HG03139 (cell line): ENCODE measurements at regions not wholly inside any gene's neighbourhood (a gene's known extent, or its start where the extent isn't known, plus 50 kb on each side); places are given as distances from the start of the nearest gene placed in this dataset.
"Not testable (repeated sequence)": the region's sequence is repeated elsewhere in the genome, so short reads cannot be mapped to it uniquely, and the experiment has no call there.

Experiments used
- ATAC-seq: cut with Tn5 transposase; IDR thresholded peaks from one replicate; pipeline ENCODE4 v1.9.1; 2021; ENCODE audit not compliant: unreplicated experiment

DNA sequence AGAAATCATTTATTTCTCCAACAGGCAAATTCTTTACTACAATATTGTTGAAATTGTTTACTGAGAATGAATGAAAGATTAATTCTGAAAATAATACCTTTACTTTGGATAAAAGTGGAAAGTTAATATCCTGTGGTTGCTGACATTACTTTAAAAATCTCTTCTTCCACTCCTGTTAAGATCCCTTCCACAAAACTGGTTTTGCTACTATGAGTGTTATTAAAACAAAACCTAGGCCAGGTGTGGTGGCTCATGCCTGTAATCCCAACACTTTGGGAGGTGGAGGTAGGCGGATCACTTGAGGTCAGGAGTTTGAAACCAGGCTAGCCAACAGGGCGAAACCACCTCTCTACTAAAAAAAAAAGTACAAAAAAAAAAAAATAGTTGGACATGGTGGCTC lies 123.9 kb upstream of the CCDC150 start:
- ATAC-seq, result no peak

DNA sequence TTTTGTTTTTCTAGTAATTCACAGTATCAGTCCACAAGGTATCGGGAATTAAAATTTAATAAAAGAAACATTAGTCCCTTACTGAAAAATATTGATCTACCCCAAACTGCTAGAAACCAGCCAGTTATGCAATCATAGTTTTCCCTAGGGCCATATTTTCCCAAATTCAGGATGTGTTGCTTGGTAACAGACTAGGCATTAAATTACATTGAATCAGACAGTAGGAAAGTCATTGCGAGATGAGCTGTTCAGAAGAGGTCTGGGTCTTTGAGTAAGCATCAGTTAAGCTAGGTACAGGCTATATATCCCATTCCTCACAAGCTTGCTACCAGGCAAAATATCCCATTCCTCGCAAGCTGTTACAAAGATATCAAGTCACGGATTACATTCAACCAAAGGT lies 123.0 kb upstream of the CCDC150 start:
- ATAC-seq, result no peak

DNA sequence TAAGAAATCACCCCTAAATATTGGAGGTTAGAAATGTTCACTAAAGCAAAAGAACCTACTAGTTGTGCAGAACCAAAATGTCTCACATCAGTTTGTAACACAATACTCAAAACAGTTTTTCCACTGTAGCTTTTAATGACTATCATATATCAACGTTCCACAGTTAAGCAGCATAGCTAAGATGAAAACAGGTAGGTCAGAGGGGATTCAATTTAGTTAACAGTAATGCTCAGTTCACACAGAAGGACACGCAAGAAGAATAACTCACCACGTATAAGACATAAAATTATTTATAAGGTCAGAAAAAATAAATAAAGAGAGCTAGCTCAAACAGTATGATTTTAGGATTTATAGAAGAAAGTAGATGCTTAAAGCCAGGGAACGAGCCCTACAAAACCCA lies 118.9 kb upstream of the CCDC150 start:
- no peak for ATAC-seq

GRCh38 chr2:196526981-196527725 lies 112.4 kb upstream of the CCDC150 start:
- not testable (repeated sequence) for ATAC-seq

- ATAC-seq, result no peak
These were observed 110.9 kb upstream of the CCDC150 start for GRCh38 chr2:196528486-196529223.

DNA sequence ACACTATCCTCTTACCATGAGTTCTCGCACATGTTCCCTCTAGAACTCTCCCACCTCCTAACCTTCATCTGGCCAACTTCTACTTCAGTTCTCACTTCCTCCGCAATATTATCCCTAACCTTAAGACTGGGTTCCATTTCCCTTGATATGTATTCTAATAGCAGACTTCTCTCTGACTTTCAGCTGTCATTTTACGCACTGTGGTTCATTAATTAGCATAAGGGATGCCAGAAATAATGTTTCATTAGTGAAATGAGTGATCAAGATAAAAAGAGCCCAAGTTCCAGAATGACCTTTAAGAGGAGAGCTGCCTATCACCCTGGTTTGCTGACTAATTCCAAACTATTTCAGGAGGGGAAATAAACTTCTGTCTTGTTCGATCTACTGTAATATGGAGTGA lies 108.6 kb upstream of the CCDC150 start:
- no peak for ATAC-seq

DNA sequence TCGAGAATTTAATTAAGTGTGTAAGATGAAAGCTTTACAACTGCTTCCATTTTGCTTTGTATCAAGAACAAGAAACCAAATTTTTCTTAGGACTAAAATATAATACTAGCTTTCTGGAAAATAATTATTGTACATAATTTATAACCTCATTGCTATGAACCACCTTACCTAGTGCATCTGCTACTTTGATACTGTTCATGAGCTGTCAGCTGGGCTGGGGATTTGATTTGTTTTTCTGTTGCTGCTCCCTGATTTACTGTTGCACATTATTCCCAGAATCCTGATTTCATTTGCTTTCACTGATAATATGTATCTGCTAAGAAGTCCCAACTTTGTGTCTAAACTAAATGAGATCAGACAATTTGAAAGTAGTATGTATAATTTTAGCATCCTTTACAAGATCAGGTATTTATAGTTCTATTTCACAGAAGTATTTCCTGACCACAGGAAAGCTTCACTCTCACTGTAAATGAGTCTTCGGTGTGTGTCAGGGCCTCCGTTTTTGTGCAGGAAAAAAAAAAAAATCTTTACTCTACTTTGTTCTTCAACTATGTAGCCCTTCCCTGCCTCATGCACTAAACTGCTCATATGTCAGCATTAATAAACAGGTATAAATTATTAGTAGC lies 105.6 kb upstream of the CCDC150 start:
- no peak for ATAC-seq

DNA sequence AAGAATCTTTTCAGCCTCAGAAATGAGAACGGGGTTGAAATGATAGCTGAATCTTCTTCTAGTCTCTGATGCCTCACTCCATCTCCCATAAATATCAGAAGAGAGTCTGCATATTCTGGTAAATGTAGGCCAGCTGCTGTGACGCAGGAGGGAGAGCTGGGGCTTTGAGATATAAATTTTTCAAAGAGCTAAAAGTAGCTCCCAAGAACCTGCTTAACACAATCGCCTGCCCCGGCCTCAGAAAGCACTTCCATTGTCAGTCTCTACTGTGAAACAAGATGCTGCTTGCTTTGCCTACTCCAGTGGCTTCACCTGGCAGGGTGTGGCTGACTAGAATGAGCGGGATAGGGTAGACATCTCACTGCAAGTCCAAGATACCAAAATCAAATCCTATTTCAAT lies 105.0 kb upstream of the CCDC150 start:
- no peak for ATAC-seq

DNA sequence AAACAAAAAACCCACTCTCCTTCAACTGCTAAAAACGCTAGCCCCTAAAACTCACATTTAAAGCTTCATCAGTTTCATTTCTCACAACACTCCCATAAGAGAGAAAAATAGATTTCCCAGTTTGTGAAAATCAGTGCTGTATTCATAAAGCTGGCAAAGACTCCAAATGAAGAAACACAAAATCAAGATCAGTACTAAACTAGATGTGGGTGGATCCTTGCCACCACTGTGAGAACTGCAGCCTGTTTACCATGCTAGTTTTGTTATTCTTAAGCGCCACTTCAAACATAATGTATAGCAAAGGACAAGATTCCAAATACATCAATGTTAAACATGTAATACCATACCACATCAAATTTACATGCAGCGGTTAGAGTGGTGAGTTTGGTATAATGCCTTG lies 104.5 kb upstream of the CCDC150 start:
- ATAC-seq, result no peak

DNA sequence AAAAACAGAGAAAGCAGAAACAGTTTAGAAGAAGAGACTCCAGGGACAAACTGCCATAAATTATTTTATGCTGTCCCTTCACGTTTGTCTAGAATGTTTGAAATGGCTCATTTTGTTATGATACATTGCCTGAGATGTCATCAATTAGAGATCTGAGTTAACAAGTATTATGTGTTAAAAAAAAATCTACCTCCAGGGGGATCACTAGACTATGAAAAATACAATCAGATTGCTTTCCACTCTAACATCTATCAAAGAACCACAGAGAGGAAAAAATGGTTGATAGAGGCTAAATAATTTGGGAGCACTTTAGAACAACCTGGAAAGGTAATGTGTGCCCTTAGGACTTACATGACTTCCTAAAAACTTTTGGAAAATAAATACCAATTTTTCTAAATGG lies 103.8 kb upstream of the CCDC150 start:
- no peak for ATAC-seq

DNA sequence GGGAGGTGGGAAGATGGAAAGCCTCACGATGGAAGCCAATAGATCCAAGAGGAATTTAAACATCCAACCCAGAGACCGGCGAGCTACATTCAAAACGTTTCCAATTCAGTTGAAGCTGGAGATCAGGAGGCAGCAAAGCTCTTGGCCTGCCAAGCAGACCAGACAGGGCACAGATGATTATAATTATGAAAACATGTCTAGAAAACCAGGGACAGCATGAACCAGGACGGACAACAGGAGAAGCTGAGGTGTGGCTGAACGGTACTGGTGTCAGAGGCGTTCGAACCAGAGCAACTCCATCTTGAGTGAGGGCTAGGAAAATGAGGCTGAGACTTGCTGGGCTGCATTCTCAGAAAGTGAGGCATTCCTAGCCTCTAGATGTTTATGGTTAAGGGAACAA lies 102.2 kb upstream of the CCDC150 start:
- ATAC-seq, result no peak

GRCh38 chr2:196538189-196538588 lies 101.3 kb upstream of the CCDC150 start:
- ATAC-seq, result no peak

DNA sequence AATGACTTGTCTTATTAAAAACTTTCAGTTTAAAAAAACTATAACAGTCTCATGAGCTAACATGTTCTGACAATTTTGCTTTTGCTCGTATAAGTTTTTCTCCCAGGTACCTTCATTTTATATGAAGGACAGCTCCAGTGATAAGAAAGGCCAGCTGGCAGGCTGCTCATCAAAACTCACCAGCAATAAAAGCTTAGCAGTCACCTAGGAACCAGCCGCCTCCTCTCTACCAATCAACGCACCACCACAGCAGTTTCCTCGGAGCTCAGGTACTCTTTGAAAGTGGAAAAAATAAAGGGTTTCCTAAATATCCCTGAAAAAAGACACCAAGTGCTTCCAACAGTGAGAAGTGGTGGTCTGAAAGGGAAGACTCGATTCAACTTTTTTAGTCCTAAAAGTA lies 100.9 kb upstream of the CCDC150 start:
- no peak for ATAC-seq

GRCh38 chr2:196544906-196545433 lies 94.5 kb upstream of the CCDC150 start:
- ATAC-seq, result no peak

- no peak for ATAC-seq
These were observed 93.2 kb upstream of the CCDC150 start for GRCh38 chr2:196546151-196546919.

DNA sequence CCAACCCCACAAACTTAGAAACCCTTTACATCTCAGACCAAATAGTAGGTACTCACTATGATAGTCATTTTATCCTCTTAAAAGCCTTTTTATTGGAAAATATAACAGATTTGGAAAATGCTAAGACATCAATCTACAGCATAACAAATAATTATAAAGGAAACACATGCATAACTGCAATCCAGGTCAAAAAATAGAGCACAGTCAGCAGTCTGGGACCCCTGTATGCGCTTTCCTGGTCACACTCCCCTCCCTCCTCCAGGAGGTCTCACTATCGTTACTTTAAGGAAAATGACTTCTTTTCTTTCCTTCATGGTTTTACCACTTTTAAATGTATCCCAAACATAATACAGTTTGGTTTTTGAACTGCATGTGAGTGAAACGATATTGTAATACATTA lies 90.5 kb upstream of the CCDC150 start:
- ATAC-seq, result no peak

DNA sequence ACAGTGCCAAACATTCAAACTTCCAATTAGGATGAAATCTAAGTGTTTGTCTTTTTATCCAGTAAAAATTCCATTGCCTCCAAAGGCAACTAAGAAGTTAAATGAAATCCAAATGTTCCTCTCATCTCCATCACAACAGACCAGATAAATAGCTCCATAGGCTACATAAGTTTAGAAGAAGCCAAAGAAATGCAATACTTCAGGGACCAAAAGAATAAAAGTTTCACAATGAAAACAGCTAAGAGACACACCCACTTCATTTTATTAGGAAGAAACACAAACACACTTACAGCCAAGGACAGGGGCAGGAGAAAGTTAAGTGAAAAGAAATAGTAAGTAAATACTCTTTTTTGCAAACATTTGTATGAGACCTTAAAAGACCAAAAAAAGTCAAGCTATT lies 88.5 kb upstream of the CCDC150 start:
- ATAC-seq, result no peak

DNA sequence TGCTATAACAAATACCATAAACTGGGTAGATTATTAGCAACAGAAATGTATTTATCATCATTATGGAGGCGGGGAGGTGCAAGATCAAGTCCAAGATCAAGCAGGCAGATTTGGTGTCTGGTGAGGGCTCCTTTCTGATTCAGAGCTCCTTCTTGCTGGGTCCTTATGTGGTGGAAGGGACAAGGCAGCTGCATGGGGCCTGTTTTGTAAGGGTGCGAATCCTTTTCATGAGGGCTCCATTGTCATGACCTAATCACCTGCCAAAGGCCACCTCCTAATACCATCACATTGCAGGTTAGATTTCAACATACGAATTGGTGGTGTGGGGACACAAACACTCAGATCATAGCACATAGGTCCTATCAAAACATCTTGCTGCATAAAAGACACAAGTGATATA lies 84.4 kb upstream of the CCDC150 start:
- ATAC-seq, result no peak

GRCh38 chr2:196555726-196556125 lies 83.8 kb upstream of the CCDC150 start:
- ATAC-seq, result no peak

- no peak for ATAC-seq
These were observed 81.0 kb upstream of the CCDC150 start for GRCh38 chr2:196558497-196558896.

DNA sequence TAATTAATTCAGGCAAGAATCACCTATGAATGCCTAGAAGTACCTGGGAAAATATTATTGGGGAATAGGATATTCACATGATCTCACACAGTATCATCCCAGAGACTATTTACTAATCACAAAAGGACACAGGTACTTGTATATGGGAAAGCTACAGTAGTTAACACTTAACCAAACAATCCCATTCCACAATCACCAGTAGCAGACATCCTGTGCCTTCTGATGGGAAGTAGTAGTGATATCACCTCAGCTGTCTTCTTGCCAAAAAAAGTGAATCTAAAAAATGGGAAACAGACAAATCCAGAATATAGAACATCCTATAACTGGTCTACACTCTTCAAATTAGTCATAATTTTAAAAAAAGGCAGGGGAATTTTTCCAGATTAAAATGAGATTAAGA lies 75.6 kb upstream of the CCDC150 start:
- ATAC-seq, result no peak
